Ascending aorta (tissue), 2 donors: ENCODE measurements at regions not wholly inside any gene's neighbourhood (a gene's known extent, or its start where the extent isn't known, plus 50 kb on each side); places are given as distances from the start of the nearest gene placed in this dataset.

Experiments
- DNase-seq, 2 donors: peaks; one replicate each; pipeline ENCODE4 v3.0.0-alpha.2; 2019; ENCODE audit warnings: low spot score in 2 of 2
- H3K27ac ChIP-seq, 2 donors: fragments of 200-600 bp; sonication (generic); one replicate each; pipeline ENCODE4 v1.5.1; 2016 to 2017; ENCODE audit warnings: mild to moderate bottlenecking in 1 of 2
- H3K27me3 ChIP-seq: fragments of 200-600 bp; sonication (generic); one replicate; pipeline ENCODE4 v1.5.1; 2017
- H3K36me3 ChIP-seq, 2 donors: fragments of 200-600 bp; sonication (generic); one replicate each; pipeline ENCODE4 v1.5.1; 2016
- H3K4me1 ChIP-seq, 2 donors: fragments of 200-600 bp; sonication (generic); one replicate each; pipeline ENCODE4 v1.5.1; 2016 to 2017; ENCODE audit warnings: mild to moderate bottlenecking in 1 of 2
- H3K4me3 ChIP-seq, 2 donors: fragments of 200-600 bp; sonication (generic); one replicate each; pipeline ENCODE4 v1.5.1; 2016 to 2017; ENCODE audit warnings: mild to moderate bottlenecking in 1 of 2
- H3K9me3 ChIP-seq, 2 donors: fragments of 200-600 bp; sonication (generic); one replicate each; pipeline ENCODE4 v1.5.1; 2016
- intact Hi-C: fragments of 100-400 bp; cut with DNase I; formaldehyde crosslinking; loops from one replicate; pipeline ENCODE4 v1.15.1; 2023
- TF ChIP-seq, protein P1 (sequence below), 3 experiments: fragments of 200-600 bp in 2 of 3; fragments of 450-650 bp in 1 of 3; sonication (generic) in 2 of 3; IDR thresholded peaks; one replicate each; pipeline ENCODE4 v1.5.1; 2016 to 2019; ENCODE audit warnings: antibody characterized with exemption in 3 of 3, mild to moderate bottlenecking in 1 of 3, moderate library complexity in 1 of 3

GRCh38 chr2:67217398-67217797, 179.7 kb upstream of the ETAA1 start:
- DNase-seq, result no peak
- H3K4me1 ChIP-seq, result no peaks in the 10 kb centered on the region
- H3K27me3 ChIP-seq, result no peaks in the 10 kb centered on the region
- no peak overlapping the region for H3K4me3 ChIP-seq
- no peaks in the 10 kb centered on the region for H3K9me3 ChIP-seq
- TF ChIP-seq, protein P1, sequence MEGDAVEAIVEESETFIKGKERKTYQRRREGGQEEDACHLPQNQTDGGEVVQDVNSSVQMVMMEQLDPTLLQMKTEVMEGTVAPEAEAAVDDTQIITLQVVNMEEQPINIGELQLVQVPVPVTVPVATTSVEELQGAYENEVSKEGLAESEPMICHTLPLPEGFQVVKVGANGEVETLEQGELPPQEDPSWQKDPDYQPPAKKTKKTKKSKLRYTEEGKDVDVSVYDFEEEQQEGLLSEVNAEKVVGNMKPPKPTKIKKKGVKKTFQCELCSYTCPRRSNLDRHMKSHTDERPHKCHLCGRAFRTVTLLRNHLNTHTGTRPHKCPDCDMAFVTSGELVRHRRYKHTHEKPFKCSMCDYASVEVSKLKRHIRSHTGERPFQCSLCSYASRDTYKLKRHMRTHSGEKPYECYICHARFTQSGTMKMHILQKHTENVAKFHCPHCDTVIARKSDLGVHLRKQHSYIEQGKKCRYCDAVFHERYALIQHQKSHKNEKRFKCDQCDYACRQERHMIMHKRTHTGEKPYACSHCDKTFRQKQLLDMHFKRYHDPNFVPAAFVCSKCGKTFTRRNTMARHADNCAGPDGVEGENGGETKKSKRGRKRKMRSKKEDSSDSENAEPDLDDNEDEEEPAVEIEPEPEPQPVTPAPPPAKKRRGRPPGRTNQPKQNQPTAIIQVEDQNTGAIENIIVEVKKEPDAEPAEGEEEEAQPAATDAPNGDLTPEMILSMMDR (IDR thresholded peaks at IDR 0.05), result no peak
- H3K36me3 ChIP-seq, result no peaks in the 10 kb centered on the region
- intact Hi-C loops, result no loop called here
- H3K27ac ChIP-seq, result no peak overlapping the region

- H3K27ac ChIP-seq, result no peak overlapping the region
- intact Hi-C loops, result no loop called here
- TF ChIP-seq, protein P1 (IDR thresholded peaks at IDR 0.05), result no peak
- no peaks in the 10 kb centered on the region for H3K9me3 ChIP-seq
- no peaks in the 10 kb centered on the region for H3K36me3 ChIP-seq
- no peaks in the 10 kb centered on the region for H3K27me3 ChIP-seq
- no peak for DNase-seq
- no peak overlapping the region for H3K4me3 ChIP-seq
- no peaks in the 10 kb centered on the region for H3K4me1 ChIP-seq
These were observed 179.1 kb upstream of the ETAA1 start for GRCh38 chr2:67218056-67218455.

- TF ChIP-seq, protein P1 (IDR thresholded peaks at IDR 0.05), result no peak
- Histone ChIP-seq H3K9me3 (no peaks in the 10 kb centered on the region), H3K27ac (no peak overlapping the region), H3K27me3 (no peaks in the 10 kb centered on the region), H3K4me3 (no peak overlapping the region), H3K36me3 (no peaks in the 10 kb centered on the region), H3K4me1 (no peaks in the 10 kb centered on the region)
- no peak for DNase-seq
- intact Hi-C loops, result no loop called here
These were observed 177.5 kb upstream of the ETAA1 start for GRCh38 chr2:67219651-67220050.

- no peaks in the 10 kb centered on the region for H3K27me3 ChIP-seq
- H3K4me3 ChIP-seq, result no peak overlapping the region
- H3K9me3 ChIP-seq, result no peaks in the 10 kb centered on the region
- TF ChIP-seq, protein P1 (IDR thresholded peaks at IDR 0.05), result no peak
- intact Hi-C loops, result no loop called here
- no peak for DNase-seq
- no peaks in the 10 kb centered on the region for H3K36me3 ChIP-seq
- no peaks in the 10 kb centered on the region for H3K4me1 ChIP-seq
- no peak overlapping the region for H3K27ac ChIP-seq
These were observed 175.9 kb upstream of the ETAA1 start for GRCh38 chr2:67221266-67221665.

DNA sequence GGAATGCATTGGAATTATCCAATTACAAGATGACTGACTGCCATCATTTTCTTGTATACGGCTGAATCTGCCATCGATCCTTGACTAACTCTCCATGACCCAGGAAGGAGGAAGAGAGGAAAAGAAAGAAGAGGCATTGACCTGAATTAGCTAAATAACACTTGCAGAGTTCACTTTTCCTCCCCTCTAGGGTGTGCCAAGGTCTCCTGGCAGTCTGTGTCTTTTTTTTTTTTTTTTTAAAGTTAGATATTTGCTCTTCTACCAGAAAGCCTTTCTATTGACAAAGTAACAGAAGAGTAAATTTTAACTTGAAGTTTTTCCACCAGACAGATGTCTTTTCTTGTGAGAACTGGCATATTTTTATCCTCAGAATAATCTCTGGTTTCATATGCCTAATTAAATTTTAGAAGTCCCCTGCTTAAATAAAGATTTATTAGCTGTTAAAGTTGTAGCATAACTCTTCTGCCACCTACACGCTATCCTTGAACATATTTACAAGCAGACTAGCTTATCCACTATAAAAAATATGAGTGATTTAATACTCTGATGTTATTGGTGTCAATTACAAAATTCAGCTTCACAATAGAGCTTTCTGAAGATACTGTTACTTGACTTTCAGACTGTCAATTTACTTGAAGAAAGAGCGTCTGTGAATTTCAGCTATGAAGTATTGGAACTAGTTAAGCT, 171.7 kb upstream of the ETAA1 start:
- TF ChIP-seq, protein P1 (IDR thresholded peaks at IDR 0.05), result no peak
- Histone ChIP-seq H3K27ac (no peak overlapping the region), H3K36me3 (no peaks in the 10 kb centered on the region), H3K4me3 (no peak overlapping the region), H3K27me3 (no peaks in the 10 kb centered on the region), H3K4me1 (no peaks in the 10 kb centered on the region), H3K9me3 (no peaks in the 10 kb centered on the region)
- intact Hi-C loops, result no loop called here
- DNase-seq, result no peak

GRCh38 chr2:67229706-67230105, 167.4 kb upstream of the ETAA1 start:
- Histone ChIP-seq H3K4me1 (no peaks in the 10 kb centered on the region), H3K36me3 (no peaks in the 10 kb centered on the region), H3K27me3 (no peaks in the 10 kb centered on the region), H3K27ac (no peak overlapping the region), H3K9me3 (no peaks in the 10 kb centered on the region), H3K4me3 (no peak overlapping the region)
- intact Hi-C loops, result no loop called here
- TF ChIP-seq, protein P1 (IDR thresholded peaks at IDR 0.05), result no peak
- no peak for DNase-seq
